Activated CD4-positive, alpha-beta T cell treated with anti-CD3 and anti-CD28 coated beads for 36 hours (primary cell): ENCODE measurements at regions not wholly inside any gene's neighbourhood (a gene's known extent, or its start where the extent isn't known, plus 50 kb on each side); places are given as distances from the start of the nearest gene placed in this dataset.

Experiments used
- ATAC-seq: fragments of 200-7000 bp; cut with Tn5 transposase; one replicate; pipeline ENCODE4 v1.10.0; 2021; ENCODE audit warnings: mild to moderate bottlenecking, moderate library complexity
- CTCF ChIA-PET: fragments of 350-600 bp; sonication (Branson Sonifier 250); formaldehyde crosslinking; loops from one replicate; lab custom pipeline; 2021; ENCODE audit warnings: antibody characterized with exemption; lab: Charles Lee
- POLR2A ChIA-PET: fragments of 350-600 bp; sonication (Branson Sonifier 250); formaldehyde crosslinking; loops from one replicate; lab custom pipeline; 2021; ENCODE audit warnings: antibody characterized with exemption, inconsistent platforms; lab: Charles Lee
- DNase-seq: peaks from one replicate; pipeline ENCODE4 v3.0.0-alpha.2; 2020
- H3K27ac Mint-ChIP-seq: one replicate; pipeline ENCODE4 v1.8.0; 2021; ENCODE audit warnings: mixed read lengths
- H3K27me3 Mint-ChIP-seq: one replicate; pipeline ENCODE4 v1.8.0; 2021; ENCODE audit warnings: mixed read lengths
- H3K36me3 Mint-ChIP-seq: one replicate; pipeline ENCODE4 v1.8.0; 2021; ENCODE audit warnings: low read depth, mixed read lengths
- H3K4me1 Mint-ChIP-seq: one replicate; pipeline ENCODE4 v1.8.0; 2021; ENCODE audit warnings: mixed read lengths
- H3K4me3 Mint-ChIP-seq: one replicate; pipeline ENCODE4 v1.8.0; 2021; ENCODE audit warnings: mild to moderate bottlenecking, moderate library complexity, mixed read lengths
- H3K9me3 Mint-ChIP-seq: one replicate; pipeline ENCODE4 v1.8.0; 2021; ENCODE audit warnings: low read depth, mixed read lengths
- intact Hi-C, 2 experiments: fragments of 100-400 bp; cut with DNase I in 1 of 2; cut with micrococcal nuclease in 1 of 2; formaldehyde crosslinking; loops; one replicate each; pipeline versions ENCODE4 v1.14.2 to v1.15.1; 2022 to 2024; cut with DNase I, micrococcal nuclease

GRCh38 chr6:40340957-40341356, 246.2 kb downstream of the LRFN2 start:
- no peak for ATAC-seq
- ChIA-PET POLR2A (no interaction called here), CTCF (no interaction called here)
- Mint-ChIP-seq H3K9me3 (no peaks in the 10 kb centered on the region), H3K27ac (no peak overlapping the region), H3K36me3 (no peaks in the 10 kb centered on the region), H3K4me1 (no peaks in the 10 kb centered on the region), H3K27me3 (no peaks in the 10 kb centered on the region), H3K4me3 (no peak overlapping the region)
- no peak for DNase-seq
- intact Hi-C loops = no loop called here

- Mint-ChIP-seq H3K27me3 (no peaks in the 10 kb centered on the region), H3K4me1 (no peaks in the 10 kb centered on the region), H3K27ac (no peak overlapping the region), H3K9me3 (no peaks in the 10 kb centered on the region), H3K36me3 (no peaks in the 10 kb centered on the region), H3K4me3 (no peak overlapping the region)
- intact Hi-C loops = no loop called here
- ChIA-PET POLR2A (no interaction called here), CTCF (no interaction called here)
- no peak for ATAC-seq
- no peak for DNase-seq
Observed at GRCh38 chr6:40340196-40340595, 247.0 kb downstream of the LRFN2 start.

- Mint-ChIP-seq H3K27me3 (peaks cover 2% of the 10 kb centered on the region), H3K9me3 (no peaks in the 10 kb centered on the region), H3K4me1 (no peaks in the 10 kb centered on the region), H3K27ac (no peak overlapping the region), H3K36me3 (no peaks in the 10 kb centered on the region), H3K4me3 (no peak overlapping the region)
- POLR2A ChIA-PET = no interaction called here
- CTCF ChIA-PET = interaction anchor here (0.5 to 0.8 kb wide), 2 partner anchors 9 to 18 kb away, joined by 3 read pairs; no protein-coding TSS in a partner anchor
- ATAC-seq (no peak), DNase-seq (no peak)
- intact Hi-C loops = no loop called here
Observed at GRCh38 chr6:40338306-40338705, 248.9 kb downstream of the LRFN2 start.

GRCh38 chr6:40336940-40337760, 250.0 kb downstream of the LRFN2 start:
- POLR2A ChIA-PET = no interaction called here
- Mint-ChIP-seq H3K9me3 (no peaks in the 10 kb centered on the region), H3K4me3 (no peak overlapping the region), H3K4me1 (no peaks in the 10 kb centered on the region), H3K36me3 (no peaks in the 10 kb centered on the region), H3K27ac (no peak overlapping the region), H3K27me3 (peaks cover 2% of the 10 kb centered on the region)
- DNase-seq (no peak), ATAC-seq (no peak)
- intact Hi-C loops = no loop called here
- CTCF ChIA-PET = interaction anchor here (0.6 kb wide), 1 partner anchor 67 kb away, joined by 4 read pairs; no protein-coding TSS in a partner anchor

GRCh38 chr6:40336296-40336695, 250.9 kb downstream of the LRFN2 start:
- peaks cover 2% of the 10 kb centered on the region for H3K27me3 Mint-ChIP-seq

GRCh38 chr6:40334496-40335270, 252.5 kb downstream of the LRFN2 start:
- Mint-ChIP-seq H3K9me3 (no peaks in the 10 kb centered on the region), H3K36me3 (no peaks in the 10 kb centered on the region), H3K27me3 (peaks cover 2% of the 10 kb centered on the region), H3K27ac (no peak overlapping the region), H3K4me3 (no peak overlapping the region), H3K4me1 (no peaks in the 10 kb centered on the region)
- DNase-seq = no peak
- ATAC-seq = no peak
- ChIA-PET POLR2A (no interaction called here), CTCF (interaction anchor here (0.6 kb wide), 1 partner anchor 668 kb away, joined by 3 read pairs; no protein-coding TSS in a partner anchor)
- intact Hi-C loops = no loop called here

More at GRCh38 chr6:40336296-40336695, 250.9 kb downstream of the LRFN2 start:
- Mint-ChIP-seq H3K36me3 (no peaks in the 10 kb centered on the region), H3K4me3 (no peak overlapping the region), H3K9me3 (no peaks in the 10 kb centered on the region), H3K27ac (no peak overlapping the region), H3K4me1 (no peaks in the 10 kb centered on the region)
- DNase-seq (no peak), ATAC-seq (no peak)
- intact Hi-C loops = no loop called here
- CTCF ChIA-PET = no interaction called here
- POLR2A ChIA-PET = interaction anchor here (0.6 kb wide), 1 partner anchor 31 kb away, joined by 10 read pairs; no protein-coding TSS in a partner anchor

GRCh38 chr6:40331545-40331944, 255.6 kb downstream of the LRFN2 start:
- POLR2A ChIA-PET = no interaction called here
- DNase-seq (no peak), ATAC-seq (no peak)
- H3K4me1 Mint-ChIP-seq = no peaks in the 10 kb centered on the region
- intact Hi-C loops = no loop called here
- H3K36me3 Mint-ChIP-seq = no peaks in the 10 kb centered on the region
- H3K27ac Mint-ChIP-seq = no peak overlapping the region
- H3K9me3 Mint-ChIP-seq = no peaks in the 10 kb centered on the region
- no peak overlapping the region for H3K4me3 Mint-ChIP-seq
- peaks cover 9% of the 10 kb centered on the region for H3K27me3 Mint-ChIP-seq
- CTCF ChIA-PET = interaction anchor here (0.9 to 1.6 kb wide), 3 partner anchors 16 to 256 kb away, joined by 3 to 5 read pairs (median 4); partner anchors contain the start of gene LRFN2

- intact Hi-C loops = no loop called here
- no peak for ATAC-seq
- no peak overlapping the region for H3K27ac Mint-ChIP-seq
Observed at GRCh38 chr6:40330301-40330721, 256.9 kb downstream of the LRFN2 start.

GRCh38 chr6:40328986-40329545, 258.1 kb downstream of the LRFN2 start:
- H3K4me1 Mint-ChIP-seq = peaks cover 3% of the 10 kb centered on the region

More at GRCh38 chr6:40330301-40330721, 256.9 kb downstream of the LRFN2 start:
- H3K9me3 Mint-ChIP-seq = no peaks in the 10 kb centered on the region
- no peaks in the 10 kb centered on the region for H3K36me3 Mint-ChIP-seq
- no peak overlapping the region for H3K4me3 Mint-ChIP-seq
- ChIA-PET POLR2A (no interaction called here), CTCF (interaction anchor here (0.9 to 1.6 kb wide), 3 partner anchors 19 to 516 kb away, joined by 3 to 5 read pairs (median 3); partner anchors contain the start of gene LRFN2)
- H3K4me1 Mint-ChIP-seq = peaks cover 3% of the 10 kb centered on the region
- no peak for DNase-seq
- peaks cover 9% of the 10 kb centered on the region for H3K27me3 Mint-ChIP-seq

GRCh38 chr6:40328386-40328985, 258.7 kb downstream of the LRFN2 start:
- peaks cover 3% of the 10 kb centered on the region for H3K4me1 Mint-ChIP-seq
- intact Hi-C loops = loop anchor here (1.0 to 2.0 kb wide), 7 partner anchors 254 to 700 kb away; partner anchors contain the start of gene LRFN2 (in 1 of the 2)
- H3K27ac Mint-ChIP-seq = no peak overlapping the region
- CTCF ChIA-PET = interaction anchor here (0.6 to 1.8 kb wide), 8 partner anchors 10 to 584 kb away, joined by 3 to 5 read pairs (median 4); partner anchors contain the start of gene LRFN2
- ATAC-seq (peak; percentile 53), DNase-seq (peak; percentile 69)
- POLR2A ChIA-PET = no interaction called here
- no peaks in the 10 kb centered on the region for H3K9me3 Mint-ChIP-seq
- no peak overlapping the region for H3K4me3 Mint-ChIP-seq
- no peaks in the 10 kb centered on the region for H3K36me3 Mint-ChIP-seq
- H3K27me3 Mint-ChIP-seq = peaks cover 7% of the 10 kb centered on the region

More at GRCh38 chr6:40328986-40329545, 258.1 kb downstream of the LRFN2 start:
- ChIA-PET POLR2A (no interaction called here), CTCF (interaction anchor here (0.6 to 1.8 kb wide), 8 partner anchors 9 to 583 kb away, joined by 3 to 5 read pairs (median 4); partner anchors contain the start of gene LRFN2)
- ATAC-seq = no peak
- no peak for DNase-seq
- no peak overlapping the region for H3K27ac Mint-ChIP-seq
- no peak overlapping the region for H3K4me3 Mint-ChIP-seq
- no peaks in the 10 kb centered on the region for H3K9me3 Mint-ChIP-seq
- intact Hi-C loops = loop anchor here (1.0 to 2.0 kb wide), 7 partner anchors 254 to 699 kb away; partner anchors contain the start of gene LRFN2 (in 1 of the 2)
- no peaks in the 10 kb centered on the region for H3K36me3 Mint-ChIP-seq
- H3K27me3 Mint-ChIP-seq = peaks cover 7% of the 10 kb centered on the region
